GM12878 (cell line): ENCODE measurements at regions not wholly inside any gene's neighbourhood (a gene's known extent, or its start where the extent isn't known, plus 50 kb on each side); places are given as distances from the start of the nearest gene placed in this dataset.

Experiments
- ATAC-seq: fragments of 200-7000 bp; cut with Tn5 transposase; 3 replicates; pipeline ENCODE4 v1.9.1; 2020; ENCODE audit warnings: mild to moderate bottlenecking, moderate library complexity
- BruUV-seq: library from RNA; stranded (reverse); fragments of 400-500 nt; replicated peaks from 2 replicates; lab custom pipeline; 2021; lab: Mats Ljungman, UMichigan
- CTCF ChIA-PET: fragments of 300-600 bp; sonication (Branson Sonifier 250); formaldehyde crosslinking; extraction: SDS; loops from one replicate; lab custom pipeline; 2021; ENCODE audit warnings: inconsistent platforms; lab: Yijun Ruan, JAX
- POLR2A ChIA-PET: fragments of 350-600 bp; formaldehyde crosslinking; extraction: SDS; loops from one replicate; lab custom pipeline; 2021; ENCODE audit warnings: inconsistent platforms; lab: Charles Lee
- RAD21 ChIA-PET: fragments of 300-600 bp; sonication (Branson Sonifier 250); formaldehyde crosslinking; loops from one replicate; lab custom pipeline; 2023; ENCODE audit warnings: antibody characterized with exemption; ENCODE audit not compliant: unreplicated experiment; lab: Charles Lee
- SMC1A ChIA-PET: fragments of 300-600 bp; sonication (Branson Sonifier 250); formaldehyde crosslinking; loops from one replicate; lab custom pipeline; 2023; ENCODE audit not compliant: unreplicated experiment, uncharacterized antibody; lab: Charles Lee
- DNase-seq: peaks from one replicate; pipeline ENCODE4 v3.0.0-alpha.2; 2011; ENCODE audit warnings: low read depth, low spot score
- FAIRE-seq: peaks from 3 replicates; lab custom pipeline; 2011; peaks lifted over from hg19 to GRCh38; lab: Jason Lieb, UNC
- H2AFZ ChIP-seq: 2 replicates; pipeline ENCODE4 v1.6.0; 2011; ENCODE audit warnings: low read depth, low read length, control low read depth; ENCODE audit not compliant: control insufficient read depth
- H3K27ac ChIP-seq: 2 replicates; pipeline ENCODE4 v1.5.1; 2011; ENCODE audit warnings: control low read depth; ENCODE audit not compliant: control insufficient read depth, insufficient read depth
- H3K27me3 ChIP-seq, 2 experiments: replicated peaks in 1 of 2; 2 replicates each; pipeline versions ENCODE4 v1.6.0 to v1.6.1; 2011; ENCODE audit warnings: low read length in 1 of 2; ENCODE audit not compliant: control insufficient read depth in 2 of 2, insufficient read depth in 2 of 2
- H3K36me3 ChIP-seq, 2 experiments: 2 replicates each; pipeline ENCODE4 v1.5.1; 2011; ENCODE audit warnings: low read length in 1 of 2; ENCODE audit not compliant: control insufficient read depth in 2 of 2, insufficient read depth in 2 of 2
- H3K4me1 ChIP-seq: 2 replicates; pipeline ENCODE4 v1.6.1; 2011; ENCODE audit warnings: mild to moderate bottlenecking, low read length, moderate library complexity, mixed read lengths; ENCODE audit not compliant: control insufficient read depth, insufficient read depth
- H3K4me2 ChIP-seq: 2 replicates; pipeline ENCODE4 v1.6.0; 2011; ENCODE audit warnings: control low read depth; ENCODE audit not compliant: control insufficient read depth, insufficient read depth
- H3K4me3 ChIP-seq: fragments of 200-600 bp; sonication (generic); 2 replicates; pipeline ENCODE4 v1.5.1; 2016
- H3K79me2 ChIP-seq: 2 replicates; pipeline ENCODE4 v1.6.0; 2011; ENCODE audit warnings: low read length; ENCODE audit not compliant: control insufficient read depth, insufficient read depth
- H3K9ac ChIP-seq: 2 replicates; pipeline ENCODE4 v1.8.0; 2011; ENCODE audit warnings: low read length, control low read depth, mixed read lengths; ENCODE audit not compliant: control insufficient read depth, insufficient read depth
- H3K9me3 ChIP-seq: replicated peaks from 3 replicates; pipeline ENCODE4 v1.5.1; 2011; ENCODE audit warnings: mild to moderate bottlenecking, low read length; ENCODE audit not compliant: control insufficient read depth, insufficient read depth
- H4K20me1 ChIP-seq: 2 replicates; pipeline ENCODE4 v1.6.0; 2011; ENCODE audit not compliant: control insufficient read depth, insufficient read depth
- BCLAF1 ChIP-seq: fragments of 450-650 bp; IDR thresholded peaks from 2 replicates; pipeline ENCODE4 v1.6.1; 2017; ENCODE audit warnings: antibody characterized with exemption, mild to moderate bottlenecking, moderate library complexity
- ESRRA ChIP-seq: IDR thresholded peaks from 2 replicates; pipeline ENCODE4 v1.6.1; 2012; ENCODE audit warnings: mild to moderate bottlenecking, low read length, improper control_type of control experiment
- ZNF207 ChIP-seq: fragments of 450-650 bp; IDR thresholded peaks from 2 replicates; pipeline ENCODE4 v1.6.1; 2014; ENCODE audit warnings: antibody characterized with exemption, mild to moderate bottlenecking, borderline replicate concordance
- ZNF687 ChIP-seq: fragments of 450-650 bp; IDR thresholded peaks from 2 replicates; pipeline ENCODE4 v1.6.1; 2017; ENCODE audit warnings: mild to moderate bottlenecking, moderate library complexity
- WGBS: methylation state at CpG from one replicate; pipeline ENCODE4 v1.1.6; 2016; ENCODE audit warnings: low lambda C conversion rate; ENCODE audit not compliant: insufficient replicate concordance, insufficient coverage; ENCODE audit errors: missing lambda C conversion rate; 5-methylcytosine and 5-hydroxymethylcytosine counted together
- in situ Hi-C: fragments of 300-500 bp; cut with MboI; formaldehyde crosslinking; loops from 9 replicates; pipeline ENCODE4 v1.14.3; 2018; ENCODE audit warnings: mixed read lengths
- intact Hi-C: fragments of 100-400 bp; cut with micrococcal nuclease; formaldehyde crosslinking; loops from one replicate; pipeline ENCODE4 v1.14.2; 2022; ENCODE audit not compliant: unreplicated experiment

GRCh38 chr10:44023517-44023916 lies 361.4 kb downstream of the CXCL12 start:
- Histone ChIP-seq H3K9me3 (no peaks in the 10 kb centered on the region; the same call in 2 of the 3 replicates), H3K4me1 (peaks cover 11% of the 10 kb centered on the region; the same call in 1 of the 2 replicates), H3K4me3 (no peak overlapping the region), H3K4me2 (no peak overlapping the region), H3K79me2 (no peaks in the 10 kb centered on the region), H3K27me3 (no peaks in the 10 kb centered on the region), H4K20me1 (no peaks in the 10 kb centered on the region), H2AFZ (no peak overlapping the region), H3K27ac (no peak overlapping the region), H3K9ac (no peak overlapping the region), H3K36me3 (no peaks in the 10 kb centered on the region)
- ChIA-PET RAD21 (no interaction called here), CTCF (no interaction called here), SMC1A (interaction anchor here (0.6 to 2.4 kb wide), 4 partner anchors 9 to 67 kb away, joined by 3 to 8 read pairs (median 3); no protein-coding TSS in a partner anchor), POLR2A (no interaction called here)
- FAIRE-seq (no peak), ATAC-seq (no peak), DNase-seq (no peak)
- 73% methylated on average over 5 of the region's 5 CpGs for WGBS
- in situ Hi-C loops (loop anchor here (25.0 kb wide), 1 partner anchor 611 kb away; the partner anchor contains the start of gene HNRNPF), intact Hi-C loops (no loop called here)
- BruUV-seq = no TSS peak
- no peak for TF ChIP-seq ZNF207
- no peak for TF ChIP-seq ESRRA
- 0 out of 2 replicates have a peak, but pooled peaks have one; percentile 19 for TF ChIP-seq ZNF687
- TF ChIP-seq BCLAF1 = no peak
